ENCODE measurements at regions not wholly inside any gene's neighbourhood (a gene's known extent, or its start where the extent isn't known, plus 50 kb on each side); places are given as distances from the start of the nearest gene placed in this dataset.
A peak's percentile ranks its signal among the peaks of the same experiment; 100 is the strongest.

DNA sequence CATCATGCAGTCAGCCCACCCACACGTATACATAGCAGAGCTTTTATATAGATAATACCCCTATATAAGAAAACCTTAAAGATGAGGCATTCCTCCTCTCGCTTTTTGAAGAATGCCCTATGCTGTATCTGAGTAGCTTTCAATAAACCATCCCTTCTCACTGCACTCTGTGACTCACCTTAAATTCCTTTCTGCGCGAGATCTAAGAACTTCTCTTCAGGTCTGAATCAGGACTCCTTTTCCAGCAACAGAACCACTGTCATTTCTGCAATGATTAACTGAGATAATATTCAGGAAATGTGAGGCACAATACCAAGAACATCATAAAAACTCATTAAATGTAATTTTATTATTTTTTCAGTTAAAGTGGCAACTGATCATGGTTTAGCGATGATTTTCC, 76.4 kb upstream of the DCLK2 start (continued):
- TF ChIP-seq TBP (optimal IDR thresholded peaks at IDR 0.05; ENCODE audit: low read depth, low read length): no peak

DNA sequence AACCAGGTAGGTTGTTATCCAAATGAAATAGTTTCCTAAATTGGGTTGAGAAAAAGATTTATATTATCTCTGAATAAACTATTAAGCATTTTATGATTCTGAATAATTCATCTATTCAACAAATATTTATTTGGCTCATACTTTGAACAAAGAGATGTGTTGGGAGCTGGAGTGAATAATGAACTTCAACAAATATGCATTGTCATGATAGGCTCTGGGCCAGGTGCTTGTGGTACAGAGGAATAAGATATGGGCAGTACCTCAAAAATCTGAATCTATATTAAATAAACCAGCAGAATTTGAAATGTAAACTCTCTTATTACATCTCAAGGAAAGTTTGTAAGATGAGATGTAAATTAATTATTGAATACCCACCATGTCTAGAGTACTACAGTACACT, 75.7 kb upstream of the DCLK2 start:
- intact Hi-C loops (cut with micrococcal nuclease): no loop called here

DNA sequence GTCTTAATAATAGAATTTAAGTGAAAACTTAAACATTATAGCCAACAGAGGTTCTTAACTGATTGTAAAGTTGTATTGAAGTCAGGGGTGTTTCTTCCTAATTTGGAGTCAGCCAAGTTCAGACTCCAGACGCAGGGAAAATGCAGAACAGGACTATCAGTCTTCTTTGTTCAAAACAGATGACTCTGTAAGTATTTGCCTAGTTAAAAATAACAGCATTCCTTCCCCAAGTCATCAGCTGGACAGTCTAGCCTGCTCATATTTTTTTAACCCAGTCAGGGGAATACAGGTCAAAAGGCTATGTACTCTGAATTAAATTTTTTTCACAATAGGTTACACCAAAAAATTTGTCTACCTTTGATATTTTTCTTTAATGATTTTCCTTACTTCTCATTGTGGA, 73.8 kb upstream of the DCLK2 start:
- Histone ChIP-seq H3K36me3 (ENCODE audit: control insufficient read depth, insufficient read depth, low read length) (no peaks in the 10 kb centered on the region), H3K4me1 (replicated peaks in 1 of 2; ENCODE audit: control insufficient read depth in 2 of 2, insufficient read depth in 2 of 2, low read length in 2 of 2) (no peaks in the 10 kb centered on the region), H4K20me1 (replicated peaks; ENCODE audit: control insufficient read depth, insufficient read depth, low read length) (no peaks in the 10 kb centered on the region), H2AFZ (ENCODE audit: low read depth, low read length) (no peak overlapping the region), H3K27me3 (ENCODE audit: control insufficient read depth in 2 of 2, insufficient read depth in 2 of 2, low read length in 2 of 2) (no peaks in the 10 kb centered on the region), H3K4me2 (ENCODE audit: insufficient read depth, low read length) (no peak overlapping the region), H3K9me3 (replicated peaks; ENCODE audit: control insufficient read depth, insufficient read depth, low read depth, low read length) (no peaks in the 10 kb centered on the region), H3K4me3 (no peak overlapping the region), H3K9me1 (ENCODE audit: control insufficient read depth, insufficient read depth, low read length) (no peaks in the 10 kb centered on the region), H3K9ac (ENCODE audit: insufficient read depth in 1 of 2, low read depth in 2 of 2, low read length in 2 of 2) (no peak overlapping the region), H3K27ac (ENCODE audit: extremely low read depth, low read depth, low read length) (no peak overlapping the region), H3K79me2 (ENCODE audit: control insufficient read depth, insufficient read depth, low read length) (no peaks in the 10 kb centered on the region)
- in situ Hi-C loops (cut with MboI): loop anchor here (25.0 kb wide), 1 partner anchor 858 kb away; no protein-coding TSS in a partner anchor
- intact Hi-C loops (cut with micrococcal nuclease): no loop called here
- no peak for ATAC-seq
- FAIRE-seq: no peak
- ChIA-PET POLR2A (no interaction called here), CTCF (ENCODE audit: low intra/inter-chr PET ratio) (no interaction called here)
- 0% methylated on average over 1 of the region's 1 CpG for WGBS (ENCODE audit: insufficient coverage, low coverage, missing lambda C conversion rate)
- no peak for DNase-seq (ENCODE audit: extremely low read depth in 1 of 4, low spot score in 3 of 4)
- BruUV-seq (replicated peaks): no TSS peak
- TF ChIP-seq, protein P1, sequence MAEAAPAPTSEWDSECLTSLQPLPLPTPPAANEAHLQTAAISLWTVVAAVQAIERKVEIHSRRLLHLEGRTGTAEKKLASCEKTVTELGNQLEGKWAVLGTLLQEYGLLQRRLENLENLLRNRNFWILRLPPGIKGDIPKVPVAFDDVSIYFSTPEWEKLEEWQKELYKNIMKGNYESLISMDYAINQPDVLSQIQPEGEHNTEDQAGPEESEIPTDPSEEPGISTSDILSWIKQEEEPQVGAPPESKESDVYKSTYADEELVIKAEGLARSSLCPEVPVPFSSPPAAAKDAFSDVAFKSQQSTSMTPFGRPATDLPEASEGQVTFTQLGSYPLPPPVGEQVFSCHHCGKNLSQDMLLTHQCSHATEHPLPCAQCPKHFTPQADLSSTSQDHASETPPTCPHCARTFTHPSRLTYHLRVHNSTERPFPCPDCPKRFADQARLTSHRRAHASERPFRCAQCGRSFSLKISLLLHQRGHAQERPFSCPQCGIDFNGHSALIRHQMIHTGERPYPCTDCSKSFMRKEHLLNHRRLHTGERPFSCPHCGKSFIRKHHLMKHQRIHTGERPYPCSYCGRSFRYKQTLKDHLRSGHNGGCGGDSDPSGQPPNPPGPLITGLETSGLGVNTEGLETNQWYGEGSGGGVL (CRISPR knock-in tag; IDR thresholded peaks at IDR 0.05): no peak
- TF ChIP-seq FOXA3 (CRISPR knock-in tag; conservative IDR thresholded peaks at IDR 0.05 in 1 of 2, IDR thresholded peaks at IDR 0.05 in 1 of 2) (no peak), SIRT6 (IDR thresholded peaks at IDR 0.05; ENCODE audit: low read depth, low read length) (no peak), FIP1L1 (IDR thresholded peaks at IDR 0.05; ENCODE audit: low read depth, low read length, poor library complexity, severe bottlenecking) (no peak), GTF2E2 (tag; IDR thresholded peaks at IDR 0.05) (no peak), ZNF57 (CRISPR knock-in tag; IDR thresholded peaks at IDR 0.05) (no peak), DDX20 (tag; IDR thresholded peaks at IDR 0.05; ENCODE audit: low read depth) (no peak), ZNF23 (CRISPR knock-in tag; IDR thresholded peaks at IDR 0.05) (no peak), ZKSCAN1 (IDR thresholded peaks at IDR 0.05; ENCODE audit: low read depth, low read length) (no peak), ESRRB (CRISPR knock-in tag; IDR thresholded peaks at IDR 0.05; ENCODE audit: borderline replicate concordance) (no peak), WHSC1 (IDR thresholded peaks at IDR 0.05; ENCODE audit: low read length) (no peak), YBX1 (IDR thresholded peaks at IDR 0.05) (no peak)

More for the DNA sequence above, 75.7 kb upstream of the DCLK2 start:
- Histone ChIP-seq H3K4me3 (no peak overlapping the region), H3K4me2 (ENCODE audit: insufficient read depth, low read length) (no peak overlapping the region), H3K27me3 (ENCODE audit: control insufficient read depth in 2 of 2, insufficient read depth in 2 of 2, low read length in 2 of 2) (no peaks in the 10 kb centered on the region), H4K20me1 (replicated peaks; ENCODE audit: control insufficient read depth, insufficient read depth, low read length) (no peaks in the 10 kb centered on the region), H3K79me2 (ENCODE audit: control insufficient read depth, insufficient read depth, low read length) (no peaks in the 10 kb centered on the region), H3K9ac (ENCODE audit: insufficient read depth in 1 of 2, low read depth in 2 of 2, low read length in 2 of 2) (no peak overlapping the region), H3K27ac (ENCODE audit: extremely low read depth, low read depth, low read length) (no peak overlapping the region), H3K4me1 (replicated peaks in 1 of 2; ENCODE audit: control insufficient read depth in 2 of 2, insufficient read depth in 2 of 2, low read length in 2 of 2) (peaks cover 0 to 8% of the 10 kb centered on the region in 2 experiments; a peak in 1 of 5 replicates), H3K9me3 (replicated peaks; ENCODE audit: control insufficient read depth, insufficient read depth, low read depth, low read length) (no peaks in the 10 kb centered on the region), H3K36me3 (ENCODE audit: control insufficient read depth, insufficient read depth, low read length) (no peaks in the 10 kb centered on the region), H2AFZ (ENCODE audit: low read depth, low read length) (no peak overlapping the region), H3K9me1 (ENCODE audit: control insufficient read depth, insufficient read depth, low read length) (no peaks in the 10 kb centered on the region)
- no TSS peak for BruUV-seq (replicated peaks)
- CTCF ChIA-PET (ENCODE audit: low intra/inter-chr PET ratio): no interaction called here
- no peak for FAIRE-seq
- POLR2A ChIA-PET: no interaction called here
- TF ChIP-seq MAFG (tag; conservative IDR thresholded peaks at IDR 0.05) (peak; percentile 61), SRF (CRISPR knock-in tag; IDR thresholded peaks at IDR 0.05) (no peak)
- in situ Hi-C loops (cut with MboI): loop anchor here (25.0 kb wide), 1 partner anchor 860 kb away; no protein-coding TSS in a partner anchor
- ATAC-seq: no peak
- no peak for DNase-seq (ENCODE audit: extremely low read depth in 1 of 4, low spot score in 3 of 4)

Data from K562 (cell line).